ENCODE measurements at regions not wholly inside any gene's neighbourhood (a gene's known extent, or its start where the extent isn't known, plus 50 kb on each side); places are given as distances from the start of the nearest gene placed in this dataset.
A peak's percentile ranks its signal among the peaks of the same experiment; 100 is the strongest.

DNA sequence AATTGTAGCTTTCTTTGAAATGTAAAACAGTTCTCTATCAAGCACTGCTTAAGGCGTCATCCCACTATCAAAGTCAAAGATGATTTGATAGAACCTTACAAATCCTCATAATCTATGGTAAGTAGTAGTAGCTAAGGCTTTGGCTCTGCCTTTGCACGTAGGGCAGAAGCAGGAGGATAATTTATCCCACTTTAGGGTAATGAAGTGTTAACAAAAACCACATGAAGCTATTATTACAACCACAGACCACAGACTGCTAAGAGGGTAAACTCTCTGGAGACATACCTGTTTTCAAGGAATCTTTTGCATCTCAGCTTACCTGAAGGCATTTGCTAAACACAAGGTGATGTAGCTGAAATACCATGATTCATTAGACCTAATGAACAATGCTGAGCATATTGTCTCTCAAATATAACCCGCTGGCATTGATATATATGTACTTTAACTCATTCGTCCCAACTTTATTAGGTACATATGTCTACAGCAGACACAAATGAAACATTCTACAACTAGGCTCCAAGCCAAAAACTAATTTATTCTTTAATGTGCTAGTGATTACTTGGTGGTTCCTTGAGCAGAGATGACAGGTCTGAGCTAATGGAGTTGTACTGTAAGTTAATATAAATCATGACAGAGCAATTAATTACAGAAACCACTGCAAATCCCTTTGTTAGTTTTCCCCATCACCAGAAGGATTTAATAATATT lies 368.8 kb downstream of the ETNK1 start:
- DNase-seq, result no peak

DNA sequence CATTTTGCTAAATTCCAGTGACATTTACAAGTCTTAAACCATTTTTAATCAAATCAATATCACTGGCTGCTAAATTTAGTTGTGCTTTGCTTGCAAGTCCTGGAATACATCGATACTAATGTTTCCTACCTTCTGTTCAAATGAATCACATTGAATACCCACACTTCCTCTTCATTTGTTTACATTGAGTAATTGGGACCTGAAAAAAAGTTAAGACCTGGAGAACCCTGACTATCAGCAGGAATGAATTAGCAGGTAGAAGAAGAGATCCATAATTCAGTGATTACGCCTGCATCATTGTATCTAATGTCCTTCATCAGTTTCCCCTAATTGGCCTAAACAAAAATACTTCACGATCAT lies 369.3 kb downstream of the ETNK1 start:
- DNase-seq, result no peak

DNA sequence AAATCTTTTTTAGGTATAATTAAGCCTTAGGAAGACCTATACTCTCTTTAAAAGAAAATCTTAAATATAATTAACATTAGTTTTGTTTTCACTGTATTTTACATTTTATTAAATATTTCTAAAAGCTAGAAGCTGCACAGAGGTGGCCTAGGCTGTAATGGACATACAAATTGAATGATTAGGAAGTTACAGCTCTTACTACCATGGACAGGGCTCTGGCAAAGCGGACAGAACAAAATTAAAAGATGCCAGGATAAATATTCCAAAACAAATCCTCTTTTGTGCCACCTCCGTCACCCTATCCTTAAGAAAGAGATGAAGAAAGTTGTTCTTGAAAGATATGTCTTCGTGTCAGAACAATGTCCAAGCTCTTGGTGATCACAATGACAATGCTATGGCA lies 376.5 kb downstream of the ETNK1 start:
- no peak for DNase-seq

DNA sequence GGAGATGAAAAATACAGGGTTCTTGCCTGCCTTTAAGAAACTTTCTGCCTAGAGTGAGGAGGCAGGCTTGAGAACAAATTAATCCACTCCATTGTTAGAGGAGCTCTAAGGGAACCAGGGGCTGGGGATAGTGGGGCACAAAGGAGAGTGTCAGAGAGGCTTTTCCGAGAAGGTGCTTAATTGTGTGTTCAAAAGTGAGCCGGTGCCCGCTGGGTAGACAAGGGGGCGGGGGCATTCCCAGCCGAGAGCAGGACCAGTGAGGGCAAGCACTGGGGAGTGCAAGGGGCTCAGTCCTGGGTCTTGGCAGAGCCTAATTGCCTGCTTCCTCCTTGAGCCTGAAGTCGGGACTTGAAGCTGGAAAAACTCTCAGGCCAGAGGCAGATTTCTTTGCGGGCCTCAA lies 377.4 kb downstream of the ETNK1 start:
- DNase-seq, result no peak

DNA sequence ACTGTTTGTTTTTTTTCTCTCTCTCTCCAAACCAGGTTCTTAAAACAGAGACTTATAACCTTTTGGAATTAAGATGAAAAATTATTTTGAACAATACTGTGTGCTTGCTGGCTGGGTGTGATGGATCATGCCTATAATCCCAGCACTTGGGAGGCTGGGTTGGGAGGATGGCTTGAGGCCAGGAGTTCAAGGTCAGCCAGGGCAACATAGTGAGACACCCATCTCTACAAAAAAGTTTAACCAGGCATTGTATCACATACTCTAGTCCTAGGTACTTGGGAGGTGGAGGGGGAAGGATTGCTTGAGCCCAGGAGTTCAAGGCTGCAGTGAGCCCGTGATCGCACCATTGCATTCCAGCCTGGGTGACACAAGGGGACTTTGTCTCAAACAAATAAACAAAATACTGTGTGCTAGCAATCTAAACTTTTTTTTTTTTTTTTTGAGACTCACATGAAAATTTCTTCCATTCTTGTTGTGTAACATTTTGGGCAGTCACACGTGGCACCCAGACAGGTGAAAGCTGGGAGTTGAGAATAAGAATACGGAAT lies 379.6 kb downstream of the ETNK1 start:
- no peak for DNase-seq

DNA sequence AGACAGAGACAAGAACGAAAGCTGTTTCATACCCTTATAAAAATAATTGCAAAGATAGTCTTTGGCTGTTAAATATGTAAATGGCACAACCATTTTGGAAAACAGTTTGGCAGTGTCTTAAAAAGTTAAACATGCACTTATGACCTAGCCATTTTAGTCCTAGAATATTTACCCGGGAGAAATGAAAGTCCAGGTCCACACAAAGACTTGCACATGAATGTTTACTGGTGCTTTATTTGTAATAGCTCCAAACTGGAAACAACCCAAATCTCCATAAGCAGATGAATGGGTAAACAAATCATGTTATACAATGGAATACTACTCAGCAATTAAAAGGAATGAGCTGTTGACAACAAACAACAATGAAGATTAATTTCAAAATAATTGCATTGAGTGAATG lies 380.4 kb downstream of the ETNK1 start:
- DNase-seq, result no peak

DNA sequence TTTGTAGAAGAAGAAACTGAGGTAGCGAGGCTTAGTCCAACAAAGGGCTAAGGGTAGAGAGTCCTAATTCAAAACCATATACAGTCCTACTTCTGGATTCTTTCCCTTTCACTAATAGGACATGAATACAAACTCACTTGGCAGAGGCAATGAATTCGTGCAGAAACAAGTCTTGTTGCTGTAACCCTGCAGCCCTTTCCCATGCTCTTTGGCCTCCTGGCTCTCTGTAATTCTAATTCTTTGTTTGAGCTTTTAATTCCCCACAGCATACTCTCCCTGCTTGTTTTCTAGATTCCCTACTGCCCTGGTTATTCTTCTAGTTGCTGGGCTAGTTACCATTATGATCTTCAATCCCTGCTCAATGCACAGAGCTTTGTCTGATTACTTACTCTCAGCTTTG lies 381.4 kb downstream of the ETNK1 start:
- DNase-seq, result no peak

DNA sequence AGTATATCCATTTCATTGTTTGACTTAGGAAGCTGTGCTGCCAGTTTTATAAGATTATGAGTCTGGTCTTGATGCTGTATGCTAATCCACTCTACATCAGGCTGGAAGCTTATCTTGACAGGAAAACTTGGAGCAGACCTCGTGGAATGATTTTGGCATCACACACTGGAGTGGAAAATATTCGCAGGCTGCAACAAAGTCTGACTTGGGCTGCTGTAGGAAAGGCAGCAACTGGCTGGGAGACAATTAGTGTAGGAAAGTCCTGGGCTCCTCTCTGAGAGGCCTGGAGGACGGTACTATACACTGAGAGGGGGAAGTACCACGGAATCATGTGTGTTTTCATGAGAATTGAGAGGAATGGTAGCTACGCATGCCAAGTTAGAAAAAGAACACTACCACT lies 383.7 kb downstream of the ETNK1 start:
- no peak for DNase-seq

DNA sequence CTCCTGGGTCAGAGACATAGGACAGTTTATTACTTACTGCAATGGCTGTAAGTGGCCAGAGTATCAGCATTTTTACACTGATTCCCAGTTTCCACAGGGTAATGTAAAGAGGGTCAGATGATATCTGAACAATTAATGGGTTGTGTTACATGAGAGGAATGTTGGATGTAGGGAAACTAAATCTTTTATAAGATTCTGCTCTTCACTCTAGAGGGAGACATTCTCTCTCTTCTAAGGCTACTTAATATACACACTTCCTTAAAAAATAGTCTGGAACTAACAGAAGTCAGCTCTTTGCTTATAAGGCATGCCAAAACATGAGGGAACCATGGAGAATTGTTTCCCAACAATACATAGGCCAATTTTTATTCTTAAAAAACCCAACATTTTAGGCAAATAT lies 389.8 kb downstream of the ETNK1 start:
- DNase-seq, result no peak

DNA sequence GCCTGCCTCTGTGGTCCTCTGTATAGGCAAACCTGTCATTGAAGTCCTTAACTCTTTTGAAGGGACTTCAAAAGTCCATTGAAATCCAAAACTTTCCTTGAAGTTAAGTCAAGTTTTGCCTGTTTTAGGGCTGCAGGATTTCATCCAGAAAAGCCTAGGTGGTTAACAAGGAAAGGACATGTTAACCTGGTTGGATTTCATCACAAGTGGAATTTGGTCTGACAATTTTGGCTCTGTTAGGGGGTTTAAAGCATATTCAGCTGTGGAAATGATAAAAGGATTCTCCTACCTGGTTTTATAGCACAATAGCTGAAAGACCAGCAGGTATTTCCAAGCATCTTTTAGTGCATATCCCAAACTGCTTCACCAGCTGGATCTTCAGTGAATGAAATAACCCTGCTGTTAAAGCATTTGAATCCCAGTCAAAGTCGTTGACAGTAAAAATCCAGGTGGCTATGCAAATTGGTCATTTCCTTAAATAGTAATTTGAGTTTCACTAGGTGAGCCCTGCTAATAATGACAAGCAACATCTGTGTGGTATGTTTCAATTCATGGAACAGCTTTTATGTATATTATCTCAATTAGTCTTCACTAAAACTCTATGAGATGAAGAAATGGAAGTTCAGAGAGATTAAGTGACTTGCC lies 400.5 kb downstream of the ETNK1 start:
- DNase-seq, result no peak

DNA sequence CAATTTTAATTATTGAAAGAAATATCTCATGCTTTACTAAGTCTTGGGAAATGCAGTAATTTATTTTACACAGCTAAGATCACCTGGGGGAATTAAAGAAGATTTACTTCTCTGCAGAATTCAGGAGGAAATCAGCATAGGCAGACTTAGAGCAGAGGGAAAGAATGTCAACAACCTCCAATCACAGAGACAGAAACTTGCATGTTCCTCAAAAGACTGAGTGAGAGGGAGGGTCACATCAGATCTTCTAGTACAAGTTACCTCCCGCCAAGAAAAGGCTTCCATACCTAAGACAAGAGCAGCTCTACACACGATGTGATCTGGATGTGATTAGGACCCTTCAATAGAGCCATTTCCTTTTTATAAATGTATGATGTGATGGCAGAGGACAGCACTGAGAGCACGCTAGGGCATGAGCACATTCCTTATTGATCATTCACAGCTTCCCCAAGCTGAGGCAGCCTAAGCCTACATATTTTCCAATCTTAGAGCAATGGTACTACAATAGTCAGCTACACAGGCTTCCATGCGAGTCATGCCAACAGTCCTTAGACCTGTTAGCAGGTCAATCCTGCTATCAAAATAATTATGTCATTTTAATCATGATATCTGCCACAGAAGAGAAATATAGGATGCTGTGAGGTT lies 403.3 kb downstream of the ETNK1 start:
- no peak for DNase-seq

DNA sequence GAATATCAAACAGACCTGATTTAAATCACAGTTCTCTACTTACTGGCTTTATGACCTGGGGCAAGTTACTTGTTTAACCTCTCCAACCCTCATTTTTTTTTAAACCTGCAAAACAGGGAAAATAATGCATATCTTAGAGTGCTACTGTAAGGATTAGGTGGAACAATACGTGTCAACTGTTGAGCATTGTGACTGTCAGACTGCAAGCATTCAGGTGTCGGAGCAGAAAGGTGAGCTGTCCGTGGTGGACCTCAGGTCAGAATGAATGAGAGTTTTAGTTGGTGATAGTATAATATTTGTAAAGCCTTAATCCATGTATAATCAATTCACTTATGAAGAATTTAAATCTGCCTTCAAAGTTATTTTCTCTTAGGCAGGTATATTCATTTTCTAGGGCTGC lies 404.2 kb downstream of the ETNK1 start:
- no peak for DNase-seq

DNA sequence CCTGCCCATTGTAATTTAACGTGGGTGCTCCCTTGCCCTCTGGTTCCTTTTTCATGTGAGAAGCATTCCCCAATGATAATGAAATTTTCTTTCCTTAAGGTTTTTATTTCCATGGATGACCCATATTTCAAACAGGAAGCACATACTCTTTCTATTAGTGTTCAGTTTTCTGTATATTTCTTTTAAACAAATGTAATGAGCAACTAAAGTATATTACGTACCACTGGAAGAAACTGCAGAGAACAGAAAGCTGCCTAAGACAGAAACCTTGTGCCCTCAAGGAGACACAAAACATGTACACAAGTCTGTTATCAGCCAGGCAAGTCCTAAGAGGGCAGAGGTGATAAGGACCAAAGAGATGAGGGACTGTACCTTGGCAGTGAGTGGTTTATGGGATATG lies 414.9 kb downstream of the ETNK1 start:
- no peak for DNase-seq

DNA sequence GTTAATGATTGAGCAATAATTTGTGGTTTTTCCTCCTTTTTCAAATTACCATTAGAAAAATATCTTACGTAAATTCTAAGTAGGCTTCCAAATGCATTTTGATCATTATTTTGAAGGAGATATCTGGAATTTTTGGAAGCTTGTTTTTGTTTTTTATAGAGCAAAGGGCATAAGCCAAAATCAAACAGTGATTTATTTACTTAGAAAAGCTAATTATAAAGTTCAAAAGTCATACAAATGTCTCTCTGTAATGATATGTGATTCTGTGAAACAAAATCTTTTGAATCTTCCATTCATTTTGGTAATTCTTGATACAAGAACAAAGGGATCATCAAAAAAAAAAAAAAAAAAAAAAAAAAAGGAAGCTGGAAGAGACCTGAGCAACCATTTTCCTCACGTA lies 416.8 kb downstream of the ETNK1 start:
- no peak for DNase-seq

DNA sequence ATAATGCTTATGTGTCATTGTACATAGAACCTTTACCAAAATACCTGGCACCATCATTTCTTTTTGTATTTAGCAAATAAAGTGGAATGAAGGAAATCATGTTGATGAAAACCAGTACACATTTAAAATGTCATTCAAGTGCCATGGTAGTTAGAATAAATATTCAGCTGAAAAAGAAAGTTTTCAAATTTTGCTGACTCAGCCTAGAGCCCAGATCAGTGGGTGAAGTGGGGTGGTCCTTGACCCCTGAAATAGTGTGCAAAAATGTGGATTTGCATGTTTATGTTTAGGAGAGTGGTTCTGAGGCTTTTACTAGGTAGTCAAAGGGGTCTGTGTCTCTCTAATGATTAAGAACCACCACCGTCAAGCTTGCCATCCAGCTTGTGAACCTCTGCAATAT lies 418.7 kb downstream of the ETNK1 start:
- no peak for DNase-seq

DNA sequence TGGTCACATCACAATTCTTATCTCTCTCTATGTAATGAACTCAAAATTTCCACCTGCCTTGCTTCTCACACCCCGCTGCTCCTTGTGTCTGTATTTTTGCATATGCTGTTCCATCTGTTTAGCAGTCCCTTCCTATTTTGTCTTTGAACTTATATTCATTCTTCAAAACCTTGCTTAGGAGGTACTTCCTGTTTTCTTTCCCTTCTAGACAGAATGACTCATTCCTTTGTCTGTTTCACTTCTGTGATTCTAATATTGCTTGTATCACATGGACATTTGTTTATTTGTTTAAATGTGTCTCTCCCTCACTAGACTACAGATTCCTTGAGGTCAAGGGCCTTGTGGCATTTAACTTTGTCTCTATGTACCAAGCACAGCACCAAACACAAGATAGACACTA lies 424.2 kb downstream of the ETNK1 start:
- no peak for DNase-seq

DNA sequence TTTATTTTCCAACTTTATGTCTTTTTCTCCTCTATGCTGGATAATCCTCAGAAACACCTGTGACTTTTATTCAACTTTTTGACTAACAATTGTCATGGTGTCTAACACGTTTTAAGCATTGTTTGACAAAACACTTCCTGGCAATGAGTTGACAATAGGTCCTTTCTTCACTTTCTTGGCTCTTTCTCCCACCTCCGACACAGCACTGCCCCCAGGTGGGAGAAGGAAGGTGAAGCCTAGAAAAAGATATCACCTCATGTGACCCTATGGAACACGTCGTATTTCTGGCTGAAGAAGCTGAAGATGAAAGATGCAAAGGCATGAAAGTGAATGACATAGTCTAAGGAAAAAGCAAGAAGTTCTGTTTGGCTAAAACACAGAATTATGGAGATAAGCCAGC lies 430.0 kb downstream of the ETNK1 start:
- DNase-seq, result peak; percentile 25

DNA sequence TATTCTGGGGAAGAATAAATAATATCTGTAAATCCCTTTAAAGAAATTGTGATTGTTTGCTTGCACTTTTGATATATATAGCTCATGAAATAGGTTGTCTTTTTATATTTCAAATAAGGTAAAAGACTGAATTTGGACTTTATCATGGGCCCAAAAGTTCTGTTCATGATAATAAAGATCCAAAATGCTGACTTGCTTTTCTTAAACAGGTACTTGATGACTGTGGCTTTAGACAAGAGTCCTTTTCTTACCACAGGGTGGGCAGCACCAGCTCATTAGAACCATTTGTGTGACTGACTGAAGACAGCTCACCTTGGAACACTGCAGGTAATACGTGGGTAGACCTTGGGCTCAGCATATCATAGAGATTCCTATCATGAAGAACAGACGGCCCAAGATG lies 432.6 kb downstream of the ETNK1 start:
- DNase-seq, result no peak

DNA sequence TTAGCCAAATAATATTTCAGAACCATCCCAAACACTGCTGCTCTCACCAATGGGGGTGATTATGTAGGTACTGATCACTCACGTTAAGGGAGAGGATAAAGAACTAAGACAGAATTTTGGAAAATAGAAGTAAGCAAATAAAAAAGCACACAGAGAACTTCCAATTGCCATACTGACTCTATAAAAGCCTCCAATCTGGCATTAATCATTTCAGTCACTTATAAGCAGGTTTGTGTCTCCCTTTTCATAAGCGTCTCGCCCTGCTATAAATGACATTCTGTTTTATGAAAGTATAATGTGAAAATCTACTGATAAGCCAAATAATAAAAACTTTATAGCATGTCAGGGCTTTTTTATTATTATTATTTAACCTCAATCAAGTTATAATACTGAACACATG lies 435.2 kb downstream of the ETNK1 start:
- no peak for DNase-seq

DNA sequence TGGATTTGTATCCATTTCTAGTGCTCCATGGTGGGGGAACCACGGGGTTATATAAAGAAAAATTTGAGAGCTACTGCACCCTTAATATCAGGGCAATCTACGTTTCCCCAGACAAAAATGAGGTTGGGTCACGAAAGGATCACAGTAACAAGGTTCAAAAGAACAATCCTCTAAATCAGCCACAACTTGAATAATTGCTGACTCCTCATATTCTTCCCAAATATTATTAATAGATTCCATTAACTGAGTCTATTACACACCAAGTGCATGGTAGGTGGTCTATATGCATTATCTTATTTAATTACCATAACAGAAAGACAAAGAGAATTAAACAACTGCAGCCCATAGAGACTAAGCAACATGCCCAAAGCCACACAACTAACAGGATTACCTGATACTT lies 438.2 kb downstream of the ETNK1 start:
- no peak for DNase-seq

DNA sequence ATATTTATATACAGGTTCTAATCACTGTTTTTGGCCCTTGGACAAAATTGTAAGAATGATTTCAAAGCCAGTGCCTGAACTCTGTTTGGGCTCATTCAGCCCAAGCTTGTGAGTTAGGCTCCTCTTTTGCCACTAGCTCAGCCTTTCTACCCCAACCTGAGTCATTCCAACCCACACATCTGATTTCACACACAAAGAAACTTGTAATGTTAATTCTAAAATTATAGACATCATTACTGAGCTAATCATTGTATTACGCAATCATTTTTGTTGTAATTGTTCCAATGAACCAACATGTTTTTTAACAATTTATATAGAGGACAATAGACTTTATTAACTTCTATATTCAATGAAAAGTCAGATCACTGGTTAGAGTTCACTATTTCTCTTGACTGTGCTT lies 441.1 kb downstream of the ETNK1 start:
- DNase-seq, result no peak

DNA sequence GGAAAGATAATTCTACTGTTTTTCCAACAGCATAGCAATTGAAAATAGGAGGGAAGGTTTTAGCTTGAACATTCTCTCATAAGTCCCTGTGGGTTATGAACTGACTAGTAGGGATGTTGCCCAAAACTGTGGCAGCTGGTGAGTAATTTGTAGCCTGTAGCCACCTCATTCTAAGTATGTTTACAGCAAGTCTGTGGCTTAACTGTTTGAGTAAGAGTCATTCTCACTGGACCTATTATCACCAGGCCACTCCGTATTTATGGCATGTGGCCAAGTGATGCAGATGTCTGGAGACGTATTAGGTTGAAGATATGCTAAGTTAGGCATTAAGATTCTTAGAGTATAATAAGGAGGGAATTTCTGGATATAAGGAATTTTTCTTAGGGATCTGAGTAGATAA lies 458.3 kb downstream of the ETNK1 start:
- no peak for DNase-seq

DNA sequence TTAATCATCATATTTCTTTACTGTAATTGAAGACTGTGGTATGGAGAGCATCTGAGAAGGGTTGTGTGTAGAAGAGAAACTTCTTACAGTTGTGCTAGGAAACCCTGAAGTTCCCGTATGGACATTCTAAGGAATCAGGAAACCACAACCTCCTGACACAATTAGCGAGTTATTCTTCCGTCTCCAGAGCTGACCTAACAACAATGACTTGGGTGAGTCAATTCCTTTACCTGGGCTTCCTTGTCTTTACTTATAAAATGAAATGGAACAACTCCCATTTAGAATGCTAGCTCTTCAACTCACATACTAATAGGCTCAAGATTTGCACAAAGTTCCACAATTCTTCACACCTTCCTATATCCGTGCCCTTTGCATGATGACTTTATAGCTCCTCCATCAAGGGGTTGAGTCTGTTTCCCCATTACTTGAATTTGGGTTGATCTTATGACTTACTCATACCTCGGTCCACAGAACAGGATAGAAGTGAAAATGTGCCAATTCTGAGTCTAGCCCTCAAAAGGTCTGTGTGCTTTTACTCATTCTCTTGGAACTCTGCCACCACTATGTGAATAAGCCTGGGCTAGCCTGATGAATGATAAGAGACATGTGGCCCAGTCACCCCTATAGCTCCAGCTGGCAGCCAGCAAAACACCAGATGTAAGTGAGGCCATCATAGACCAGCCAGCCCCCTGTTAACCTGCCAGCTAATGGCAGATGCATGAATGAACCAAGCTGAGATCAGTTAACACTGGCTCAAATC lies 459.4 kb downstream of the ETNK1 start:
- peak; percentile 71 for DNase-seq

DNA sequence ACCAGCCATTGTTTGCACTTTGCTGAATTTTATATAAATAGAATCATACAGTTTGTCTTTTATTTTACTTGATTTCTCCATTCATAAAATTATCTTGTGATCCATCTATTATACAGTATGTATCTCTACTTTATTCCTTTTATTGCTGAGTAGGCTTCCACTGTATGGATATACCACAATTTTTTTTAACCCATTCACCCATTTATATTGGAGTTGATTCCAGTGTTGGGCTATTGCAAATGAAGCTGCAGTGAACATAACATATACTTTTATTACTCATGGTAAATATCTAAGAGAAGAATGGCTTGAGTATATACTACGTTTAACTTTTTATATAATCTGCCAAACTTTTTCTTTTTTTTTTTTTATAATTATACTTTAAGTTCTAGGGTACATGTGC lies 463.6 kb downstream of the ETNK1 start:
- no peak for DNase-seq
